BE2C (cell line): ENCODE measurements at regions not wholly inside any gene's neighbourhood (a gene's known extent, or its start where the extent isn't known, plus 50 kb on each side); places are given as distances from the start of the nearest gene placed in this dataset.

Experiments
- DNase-seq: peaks from one replicate; pipeline ENCODE4 v3.0.0-alpha.2; 2020
- H3K27me3 ChIP-seq: fragments of 250-450 bp; sonication (Bioruptor Pico); 2 replicates; pipeline ENCODE4 v1.5.1; 2020; ENCODE audit warnings: mild to moderate bottlenecking
- H3K36me3 ChIP-seq: fragments of 250-450 bp; sonication (Bioruptor Pico); 2 replicates; pipeline ENCODE4 v1.5.1; 2020; ENCODE audit warnings: mild to moderate bottlenecking
- H3K4me1 ChIP-seq: fragments of 250-450 bp; sonication (Bioruptor Pico); 2 replicates; pipeline ENCODE4 v1.5.1; 2020
- H3K4me3 ChIP-seq: 2 replicates; pipeline ENCODE4 v1.5.1; 2011; ENCODE audit warnings: low read depth, low read length
- H3K9me3 ChIP-seq: fragments of 250-450 bp; sonication (Bioruptor Pico); 2 replicates; pipeline ENCODE4 v1.5.1; 2020
- TF ChIP-seq, protein P1 (sequence below): IDR thresholded peaks from 2 replicates; pipeline ENCODE4 v1.5.1; 2012; ENCODE audit warnings: mild to moderate bottlenecking, low read depth, low read length

DNA sequence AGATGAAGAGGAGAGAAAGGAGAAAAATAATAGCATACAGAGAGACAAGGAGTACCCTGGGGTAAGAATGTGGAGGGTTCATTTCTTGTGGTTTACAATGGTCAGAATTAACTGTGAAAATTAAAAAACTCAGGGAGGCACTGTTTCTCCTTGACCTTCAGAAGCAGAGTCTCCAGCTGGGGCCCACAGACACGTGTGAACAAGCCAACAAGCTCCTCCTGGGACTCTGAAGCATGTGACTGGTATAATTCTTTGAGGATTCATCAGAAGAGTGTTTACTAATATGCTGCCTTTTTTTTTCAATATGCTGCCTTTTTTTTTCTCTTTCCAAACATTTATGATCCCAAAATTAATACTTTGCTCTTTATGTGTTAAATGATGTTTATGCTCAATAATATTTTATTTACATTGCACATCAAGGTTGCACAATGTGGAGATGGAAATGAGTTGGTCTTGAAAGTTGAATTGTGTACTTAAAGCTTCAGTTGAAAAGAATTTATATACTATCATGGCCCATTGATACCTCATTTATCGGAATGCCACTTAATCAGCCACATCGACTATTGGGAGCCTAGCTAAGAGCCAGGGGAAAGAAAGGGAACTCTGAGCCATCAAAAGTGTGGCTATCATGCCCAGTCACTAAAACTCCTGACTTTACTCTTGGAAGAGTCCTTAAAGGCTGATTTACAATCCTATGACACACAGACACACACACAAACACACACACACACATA is 134.7 kb upstream of the RHOBTB1 start:
- TF ChIP-seq, protein P1, sequence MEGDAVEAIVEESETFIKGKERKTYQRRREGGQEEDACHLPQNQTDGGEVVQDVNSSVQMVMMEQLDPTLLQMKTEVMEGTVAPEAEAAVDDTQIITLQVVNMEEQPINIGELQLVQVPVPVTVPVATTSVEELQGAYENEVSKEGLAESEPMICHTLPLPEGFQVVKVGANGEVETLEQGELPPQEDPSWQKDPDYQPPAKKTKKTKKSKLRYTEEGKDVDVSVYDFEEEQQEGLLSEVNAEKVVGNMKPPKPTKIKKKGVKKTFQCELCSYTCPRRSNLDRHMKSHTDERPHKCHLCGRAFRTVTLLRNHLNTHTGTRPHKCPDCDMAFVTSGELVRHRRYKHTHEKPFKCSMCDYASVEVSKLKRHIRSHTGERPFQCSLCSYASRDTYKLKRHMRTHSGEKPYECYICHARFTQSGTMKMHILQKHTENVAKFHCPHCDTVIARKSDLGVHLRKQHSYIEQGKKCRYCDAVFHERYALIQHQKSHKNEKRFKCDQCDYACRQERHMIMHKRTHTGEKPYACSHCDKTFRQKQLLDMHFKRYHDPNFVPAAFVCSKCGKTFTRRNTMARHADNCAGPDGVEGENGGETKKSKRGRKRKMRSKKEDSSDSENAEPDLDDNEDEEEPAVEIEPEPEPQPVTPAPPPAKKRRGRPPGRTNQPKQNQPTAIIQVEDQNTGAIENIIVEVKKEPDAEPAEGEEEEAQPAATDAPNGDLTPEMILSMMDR: no peak
- no peaks in the 10 kb centered on the region for H3K36me3 ChIP-seq
- DNase-seq: no peak
- no peaks in the 10 kb centered on the region for H3K9me3 ChIP-seq
- H3K4me3 ChIP-seq: no peak overlapping the region
- no peaks in the 10 kb centered on the region for H3K27me3 ChIP-seq
- H3K4me1 ChIP-seq: no peaks in the 10 kb centered on the region

GRCh38 chr10:61076572-61077114 is 132.7 kb upstream of the RHOBTB1 start:
- TF ChIP-seq, protein P1: no peak
- DNase-seq: no peak
- H3K4me1 ChIP-seq: no peaks in the 10 kb centered on the region

GRCh38 chr10:61073391-61073790 is 129.4 kb upstream of the RHOBTB1 start:
- H3K9me3 ChIP-seq: no peaks in the 10 kb centered on the region
- H3K4me3 ChIP-seq: no peak overlapping the region
- TF ChIP-seq, protein P1: no peak
- no peaks in the 10 kb centered on the region; the same call in 1 of the 2 replicates for H3K27me3 ChIP-seq
- no peaks in the 10 kb centered on the region for H3K36me3 ChIP-seq
- no peak for DNase-seq
- H3K4me1 ChIP-seq: no peaks in the 10 kb centered on the region

More at GRCh38 chr10:61076572-61077114, 132.7 kb upstream of the RHOBTB1 start:
- H3K9me3 ChIP-seq: no peaks in the 10 kb centered on the region
- H3K36me3 ChIP-seq: no peaks in the 10 kb centered on the region
- H3K27me3 ChIP-seq: no peaks in the 10 kb centered on the region
- no peak overlapping the region for H3K4me3 ChIP-seq

DNA sequence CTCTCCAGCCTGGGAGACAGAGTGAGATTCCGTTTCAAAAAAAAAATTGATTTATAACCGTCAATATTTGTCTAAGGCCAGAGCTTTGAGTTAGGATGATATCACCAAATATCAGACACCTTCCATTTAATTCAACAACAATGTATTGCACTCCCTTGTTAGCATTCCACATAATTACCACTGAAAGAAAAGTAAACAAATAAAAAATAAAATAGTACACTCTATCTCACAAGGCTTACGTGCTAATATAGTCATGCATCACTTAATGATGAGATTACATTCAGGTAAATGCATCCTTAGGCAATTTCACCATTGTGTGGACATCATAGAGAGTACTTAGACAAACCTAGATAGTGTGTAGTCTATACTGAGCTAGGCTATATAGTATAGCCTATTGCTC is 127.6 kb upstream of the RHOBTB1 start:
- TF ChIP-seq, protein P1: no peak
- no peak for DNase-seq

DNA sequence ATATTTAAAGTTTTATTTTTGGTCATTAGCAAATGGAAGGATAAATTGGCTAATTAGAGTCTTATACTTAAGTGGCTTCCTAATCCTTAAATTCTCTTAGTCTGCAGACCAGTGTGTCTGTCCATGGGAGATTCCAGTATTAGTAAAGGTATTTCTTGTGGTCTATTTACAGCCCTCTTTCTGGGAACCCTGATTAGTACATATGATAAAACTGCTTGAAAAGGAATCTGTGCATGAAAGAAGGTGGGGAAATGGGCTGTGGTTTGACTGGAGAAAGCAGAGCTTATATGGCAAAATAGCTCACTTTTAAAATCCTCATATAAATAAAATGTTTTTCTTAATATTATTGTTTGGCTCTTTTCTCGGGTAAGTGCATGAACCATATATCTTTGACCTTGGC is 124.5 kb upstream of the RHOBTB1 start:
- Histone ChIP-seq H3K36me3 (no peaks in the 10 kb centered on the region), H3K4me3 (no peak overlapping the region), H3K4me1 (no peaks in the 10 kb centered on the region), H3K9me3 (no peaks in the 10 kb centered on the region), H3K27me3 (no peaks in the 10 kb centered on the region; the same call in 1 of the 2 replicates)
- DNase-seq: no peak
- TF ChIP-seq, protein P1: no peak

More for the DNA sequence above, 127.6 kb upstream of the RHOBTB1 start:
- H3K27me3 ChIP-seq: no peaks in the 10 kb centered on the region; the same call in 1 of the 2 replicates
- no peaks in the 10 kb centered on the region for H3K4me1 ChIP-seq
- H3K4me3 ChIP-seq: no peak overlapping the region
- H3K36me3 ChIP-seq: no peaks in the 10 kb centered on the region
- H3K9me3 ChIP-seq: no peaks in the 10 kb centered on the region
